Heart left ventricle (tissue), 16 donors: ENCODE measurements at regions not wholly inside any gene's neighbourhood (a gene's known extent, or its start where the extent isn't known, plus 50 kb on each side); places are given as distances from the start of the nearest gene placed in this dataset.

Experiments
- ATAC-seq, 4 donors: fragments of 200-7000 bp; cut with Tn5 transposase; one replicate each; pipeline ENCODE4 v1.9.1; 2020 to 2022; ENCODE audit warnings: moderate library complexity in 4 of 4, mild to moderate bottlenecking in 3 of 4, moderate number of reproducible peaks in 1 of 4
- DNase-seq, 5 donors: peaks; one replicate each; pipeline ENCODE4 v3.0.0-alpha.2; 2020
- H3K27ac ChIP-seq, 12 donors: fragments of 200-600 bp; sonication (generic) in 4 of 12; one replicate each; pipeline versions ENCODE4 v1.5.0 to v1.8.0; 2016 to 2022; ENCODE audit warnings: mild to moderate bottlenecking in 2 of 12
- H3K27me3 ChIP-seq, 9 donors: fragments of 200-600 bp; sonication (generic) in 2 of 9; one replicate each; pipeline versions ENCODE4 v1.5.1 to v1.8.0; 2016 to 2022; ENCODE audit warnings: mild to moderate bottlenecking in 3 of 9
- H3K36me3 ChIP-seq, 9 donors: fragments of 200-600 bp; sonication (generic) in 2 of 9; one replicate each; pipeline versions ENCODE4 v1.5.0 to v1.8.0; 2018 to 2022; ENCODE audit warnings: mild to moderate bottlenecking in 2 of 9
- H3K4me1 ChIP-seq, 12 donors: fragments of 200-600 bp; sonication (generic) in 4 of 12; one replicate each; pipeline versions ENCODE4 v1.5.0 to v1.8.0; 2016 to 2022; ENCODE audit warnings: mild to moderate bottlenecking in 3 of 12
- H3K4me3 ChIP-seq, 12 donors: fragments of 200-600 bp; sonication (generic) in 4 of 12; one replicate each; pipeline versions ENCODE4 v1.5.0 to v1.8.0; 2017 to 2022; ENCODE audit warnings: mild to moderate bottlenecking in 9 of 12, moderate library complexity in 4 of 12
- H3K9me3 ChIP-seq, 12 donors: fragments of 200-600 bp; sonication (generic) in 4 of 12; one replicate each; pipeline versions ENCODE4 v1.5.0 to v1.8.0; 2016 to 2022; ENCODE audit warnings: mild to moderate bottlenecking in 1 of 12
- CTCF ChIP-seq, 12 donors: fragments of 200-600 bp; sonication (generic) in 4 of 12; IDR thresholded peaks; one replicate each; pipeline versions ENCODE4 v1.5.0 to v1.8.0; 2018 to 2022; ENCODE audit warnings: antibody characterized with exemption in 12 of 12, mild to moderate bottlenecking in 5 of 12
- POLR2A ChIP-seq, 2 donors: fragments of 450-650 bp; IDR thresholded peaks; one replicate each; pipeline ENCODE4 v1.6.1; 2017; ENCODE audit warnings: antibody characterized with exemption in 2 of 2, mild to moderate bottlenecking in 2 of 2, moderate library complexity in 2 of 2
- WGBS, 4 donors: extraction: QIAGEN DNeasy Blood & Tissue Kit in 2 of 4; methylation state at CpG; one replicate each; pipeline versions ENCODE4 v1.1.5 to v1.1.7; 2013 to 2018; 5-methylcytosine and 5-hydroxymethylcytosine counted together
- intact Hi-C, 10 donors: fragments of 100-400 bp; cut with DNase I; formaldehyde crosslinking; loops; one replicate each; pipeline versions ENCODE4 v1.11.1 to v1.14.2; 2022
- donor health status: ischemic (EF 13 %, LVEDD 7.1; RV severe dilation, severe dysfunction).
- donor health status: healthy with polysubstance abuse.
- donor health status: DM: no; HTN: yes; CAD: no.
- donor health status: DM: no; HTN: no; CAD: no.
- donor health status: ischemic (EF 25% LVEDD 6.9; RV normal size, moderate dysfunction).
- donor health status: ischemic (EF 25% LVEDD 5.7; RV mildly dilated, moderate dysfunction).
- donor health status: healthy.
- donor health status: DM: yes; HTN: yes; CAD: no.
- donor health status: ischemic (EF 35%, LVEDD 5.7; RV mildly dilated, moderate dysfunction).
- donor health status: nonischemic (EF 11% LVEDD 7.7; RV severe dilation, severe dysfunction).
- donor health status: DM: yes; HTN: yes; CAD: no.
- donor health status: PGD.
- donor health status: ischemic (EF 29% LVEDD 5.4; RV normal size, mild dysfunction).
- donor health status: nonischemic (EF 23%, LVEDD 6.1; RV moderate dilation, normal function).

GRCh38 chr7:131735101-131735500 lies 178.7 kb upstream of the PODXL start:
- DNase-seq (no peak), ATAC-seq (no peak)
- H3K27me3 ChIP-seq, result peaks cover 0 to 34% (median 5%) of the 10 kb centered on the region in 9 donors
- 30 to 51% (median 38%) methylated on average over 5 of the region's 5 CpGs for WGBS, 4 donors
- no peaks in the 10 kb centered on the region for H3K9me3 ChIP-seq
- intact Hi-C loops, result no loop called here
- no peak overlapping the region for H3K27ac ChIP-seq
- no peaks in the 10 kb centered on the region for H3K36me3 ChIP-seq
- H3K4me1 ChIP-seq, result peaks cover 0 to 4% (median 0%) of the 10 kb centered on the region in 12 donors
- H3K4me3 ChIP-seq, result no peak overlapping the region
- TF ChIP-seq POLR2A (IDR thresholded peaks at IDR 0.05) (no peak), CTCF (IDR thresholded peaks at IDR 0.05) (no peak)

GRCh38 chr7:131733604-131734003 lies 177.2 kb upstream of the PODXL start:
- Histone ChIP-seq H3K9me3 (peaks cover 0 to under 1% (median 0%) of the 10 kb centered on the region in 12 donors), H3K27ac (no peak overlapping the region), H3K27me3 (peaks cover 0 to 24% (median under 1%) of the 10 kb centered on the region in 9 donors), H3K4me1 (peaks cover 0 to 4% (median 0%) of the 10 kb centered on the region in 12 donors), H3K4me3 (no peak overlapping the region), H3K36me3 (no peaks in the 10 kb centered on the region)
- 72 to 82% (median 79%) methylated on average over 6 of the region's 6 CpGs for WGBS, 4 donors
- DNase-seq, result no peak
- ATAC-seq, result no peak
- intact Hi-C loops, result no loop called here
- TF ChIP-seq CTCF (IDR thresholded peaks at IDR 0.05) (no peak), POLR2A (IDR thresholded peaks at IDR 0.05) (no peak)

- ATAC-seq (no peak), DNase-seq (no peak)
- WGBS, 4 donors, result 88 to 100% (median 89%) methylated on average over 2 of the region's 2 CpGs
- intact Hi-C loops, result no loop called here
- H3K27ac ChIP-seq, result no peak overlapping the region
- no peaks in the 10 kb centered on the region for H3K36me3 ChIP-seq
- H3K4me1 ChIP-seq, result peaks cover 0 to 3% (median 0%) of the 10 kb centered on the region in 12 donors
- H3K27me3 ChIP-seq, result peaks cover 0 to 4% (median 0%) of the 10 kb centered on the region in 9 donors
- peaks cover 0 to 4% (median 0%) of the 10 kb centered on the region in 12 donors for H3K9me3 ChIP-seq
- no peak for TF ChIP-seq POLR2A (IDR thresholded peaks at IDR 0.05)
- TF ChIP-seq CTCF (IDR thresholded peaks at IDR 0.05), result no peak
- H3K4me3 ChIP-seq, result no peak overlapping the region
These were observed 170.8 kb upstream of the PODXL start for GRCh38 chr7:131727189-131727588.

- Histone ChIP-seq H3K27me3 (peaks cover 0 to 4% (median 0%) of the 10 kb centered on the region in 9 donors), H3K9me3 (peaks cover 0 to 4% (median 0%) of the 10 kb centered on the region in 12 donors), H3K4me1 (peaks cover 0 to 3% (median 0%) of the 10 kb centered on the region in 12 donors), H3K36me3 (no peaks in the 10 kb centered on the region), H3K27ac (no peak overlapping the region), H3K4me3 (no peak overlapping the region)
- no peak for ATAC-seq
- TF ChIP-seq POLR2A (IDR thresholded peaks at IDR 0.05) (no peak), CTCF (IDR thresholded peaks at IDR 0.05) (no peak)
- WGBS, 4 donors, result 73 to 85% (median 79%) methylated on average over 4 of the region's 4 CpGs
- intact Hi-C loops, result no loop called here
- DNase-seq, result no peak
These were observed 170.3 kb upstream of the PODXL start for GRCh38 chr7:131726686-131727085.
